ENCODE measurements at regions not wholly inside any gene's neighbourhood (a gene's known extent, or its start where the extent isn't known, plus 50 kb on each side); places are given as distances from the start of the nearest gene placed in this dataset.

DNA sequence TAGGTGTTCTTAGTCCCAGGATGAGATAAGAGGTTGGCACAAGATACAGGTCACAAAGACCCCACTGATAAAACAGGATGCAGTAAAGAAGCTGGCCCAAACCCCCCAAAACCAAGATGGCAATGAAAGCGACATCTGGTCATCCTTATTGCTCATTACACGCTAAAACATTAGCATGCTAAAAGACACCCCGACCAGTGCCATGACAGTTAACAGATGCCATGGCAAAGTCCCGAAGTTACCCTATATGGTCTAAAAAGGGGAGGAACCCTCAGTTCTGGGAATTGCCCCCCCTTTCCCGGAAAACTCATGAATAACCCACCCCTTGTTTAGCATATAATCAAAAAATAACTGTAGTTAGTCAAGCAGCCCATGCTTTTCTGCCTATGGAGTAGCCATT is 251.1 kb downstream of the SLC4A3 start:
- no peak overlapping the region for H3K4me3 ChIP-seq
- no peaks in the 10 kb centered on the region for H3K4me1 ChIP-seq
- H3K27me3 ChIP-seq, result no peaks in the 10 kb centered on the region
- WGBS, 2 donors, result 88% methylated on average over 5 of the region's 5 CpGs
- H3K36me3 ChIP-seq, result no peaks in the 10 kb centered on the region
- H3K9me3 ChIP-seq, result no peaks in the 10 kb centered on the region
- no peak overlapping the region for H3K27ac ChIP-seq
- no peak for DNase-seq (ENCODE audit: low spot score in 2 of 2)
- TF ChIP-seq, protein P1, sequence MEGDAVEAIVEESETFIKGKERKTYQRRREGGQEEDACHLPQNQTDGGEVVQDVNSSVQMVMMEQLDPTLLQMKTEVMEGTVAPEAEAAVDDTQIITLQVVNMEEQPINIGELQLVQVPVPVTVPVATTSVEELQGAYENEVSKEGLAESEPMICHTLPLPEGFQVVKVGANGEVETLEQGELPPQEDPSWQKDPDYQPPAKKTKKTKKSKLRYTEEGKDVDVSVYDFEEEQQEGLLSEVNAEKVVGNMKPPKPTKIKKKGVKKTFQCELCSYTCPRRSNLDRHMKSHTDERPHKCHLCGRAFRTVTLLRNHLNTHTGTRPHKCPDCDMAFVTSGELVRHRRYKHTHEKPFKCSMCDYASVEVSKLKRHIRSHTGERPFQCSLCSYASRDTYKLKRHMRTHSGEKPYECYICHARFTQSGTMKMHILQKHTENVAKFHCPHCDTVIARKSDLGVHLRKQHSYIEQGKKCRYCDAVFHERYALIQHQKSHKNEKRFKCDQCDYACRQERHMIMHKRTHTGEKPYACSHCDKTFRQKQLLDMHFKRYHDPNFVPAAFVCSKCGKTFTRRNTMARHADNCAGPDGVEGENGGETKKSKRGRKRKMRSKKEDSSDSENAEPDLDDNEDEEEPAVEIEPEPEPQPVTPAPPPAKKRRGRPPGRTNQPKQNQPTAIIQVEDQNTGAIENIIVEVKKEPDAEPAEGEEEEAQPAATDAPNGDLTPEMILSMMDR (IDR thresholded peaks at IDR 0.05), result no peak
- TF ChIP-seq POLR2A (IDR thresholded peaks at IDR 0.05) (no peak), EP300 (IDR thresholded peaks at IDR 0.05) (no peak)

DNA sequence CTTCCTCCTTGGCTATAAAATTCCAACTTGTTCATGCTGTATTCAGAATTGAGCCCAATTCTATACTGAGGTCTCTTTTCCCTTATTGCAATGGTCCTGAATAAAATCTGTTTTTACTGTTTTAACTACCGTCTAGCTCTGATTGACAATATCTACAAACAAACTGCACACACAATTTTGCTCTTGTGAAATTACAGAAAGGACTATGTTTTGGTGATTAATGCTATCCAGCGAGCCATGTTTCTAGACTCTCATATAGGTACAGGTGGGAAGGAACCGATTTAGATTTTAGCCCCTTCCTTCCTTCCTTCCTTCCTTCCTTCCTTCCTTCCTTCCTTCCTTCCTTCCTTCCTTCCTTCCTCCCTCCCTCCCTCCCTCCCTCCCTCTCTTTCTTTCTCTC is 254.4 kb downstream of the SLC4A3 start:
- Histone ChIP-seq H3K27ac (no peak overlapping the region), H3K27me3 (no peaks in the 10 kb centered on the region), H3K9me3 (no peaks in the 10 kb centered on the region), H3K4me3 (no peak overlapping the region), H3K36me3 (no peaks in the 10 kb centered on the region), H3K4me1 (no peaks in the 10 kb centered on the region)
- TF ChIP-seq EP300 (IDR thresholded peaks at IDR 0.05) (no peak), POLR2A (IDR thresholded peaks at IDR 0.05) (no peak)
- TF ChIP-seq, protein P1 (IDR thresholded peaks at IDR 0.05), result no peak
- 83 to 88% methylated on average over 3 of the region's 3 CpGs for WGBS, 2 donors
- DNase-seq (ENCODE audit: low spot score in 2 of 2), result no peak

DNA sequence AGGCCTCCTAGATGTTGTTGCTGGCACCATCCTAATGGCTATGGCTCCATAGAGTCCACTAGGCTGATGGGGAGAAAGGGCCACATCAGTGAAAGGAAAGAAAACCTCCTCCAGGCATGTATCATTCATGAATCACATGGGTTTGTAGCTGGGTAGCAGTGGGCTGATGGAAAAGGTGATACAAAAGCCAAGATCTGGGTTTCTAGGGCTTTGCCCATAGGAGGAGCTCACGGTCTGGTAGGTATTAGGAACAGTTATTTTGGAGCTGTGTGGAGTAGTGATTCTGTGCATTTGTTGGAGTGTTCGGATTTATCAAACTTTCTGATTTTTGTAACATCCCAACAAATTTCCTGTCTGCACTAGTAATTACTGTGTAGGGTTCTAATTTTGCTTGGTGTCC is 259.2 kb downstream of the SLC4A3 start:
- Histone ChIP-seq H3K4me3 (no peak overlapping the region), H3K27ac (no peak overlapping the region), H3K9me3 (no peaks in the 10 kb centered on the region), H3K27me3 (no peaks in the 10 kb centered on the region), H3K4me1 (no peaks in the 10 kb centered on the region), H3K36me3 (no peaks in the 10 kb centered on the region)
- no peak for DNase-seq (ENCODE audit: low spot score in 2 of 2)
- TF ChIP-seq POLR2A (IDR thresholded peaks at IDR 0.05), result no peak
- TF ChIP-seq, protein P1 (IDR thresholded peaks at IDR 0.05), result no peak
- no peak for TF ChIP-seq EP300 (IDR thresholded peaks at IDR 0.05)
- WGBS, 2 donors, result 90 to 92% methylated on average over 2 of the region's 2 CpGs

DNA sequence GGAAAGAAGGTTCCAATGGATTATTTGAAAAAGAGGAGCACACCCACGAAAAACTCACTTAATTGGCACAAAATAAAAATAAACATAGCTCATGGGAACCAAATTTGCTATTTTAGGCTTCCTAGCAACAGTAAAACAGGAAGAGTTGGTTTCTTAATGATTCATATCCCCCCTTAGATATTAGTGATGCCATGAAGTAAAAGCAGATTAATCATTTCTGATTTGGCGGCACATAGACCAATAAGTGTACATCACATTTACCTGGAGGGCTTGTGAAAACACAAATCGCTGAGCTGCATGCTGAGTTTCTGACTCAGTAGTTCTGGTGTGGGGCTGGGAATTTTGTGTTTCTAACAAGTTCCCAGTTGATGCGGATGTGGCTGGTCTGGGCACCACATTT is 260.4 kb downstream of the SLC4A3 start:
- TF ChIP-seq EP300 (IDR thresholded peaks at IDR 0.05), result no peak
- no peak for TF ChIP-seq POLR2A (IDR thresholded peaks at IDR 0.05)
- TF ChIP-seq, protein P1 (IDR thresholded peaks at IDR 0.05), result no peak
- no peaks in the 10 kb centered on the region for H3K27me3 ChIP-seq
- H3K4me3 ChIP-seq, result no peak overlapping the region
- no peak for DNase-seq (ENCODE audit: low spot score in 2 of 2)
- no peaks in the 10 kb centered on the region for H3K9me3 ChIP-seq
- H3K4me1 ChIP-seq, result no peaks in the 10 kb centered on the region
- no peak overlapping the region for H3K27ac ChIP-seq
- WGBS, 2 donors, result 75 to 85% methylated on average over 4 of the region's 4 CpGs
- no peaks in the 10 kb centered on the region for H3K36me3 ChIP-seq

DNA sequence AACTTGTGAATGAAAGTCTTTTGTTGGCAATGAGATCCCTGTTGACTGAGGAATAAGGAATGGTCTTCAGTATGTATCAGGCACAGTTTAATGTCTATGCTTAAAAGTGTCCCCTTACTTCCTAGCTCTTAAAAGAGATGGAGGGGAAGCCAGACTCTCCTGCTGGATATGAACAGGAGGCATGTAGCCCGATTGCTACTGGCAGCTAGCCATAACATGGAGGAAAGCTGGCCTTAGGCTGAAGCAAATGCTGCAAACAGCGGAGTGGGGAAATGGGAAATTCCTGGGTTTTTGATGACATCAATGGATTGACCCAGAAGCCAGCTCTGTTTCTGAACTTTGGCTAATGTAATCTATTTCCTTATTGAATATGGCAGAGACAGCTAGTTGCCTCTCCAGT is 266.1 kb downstream of the SLC4A3 start:
- Histone ChIP-seq H3K4me1 (no peaks in the 10 kb centered on the region), H3K4me3 (no peak overlapping the region), H3K36me3 (no peaks in the 10 kb centered on the region), H3K9me3 (no peaks in the 10 kb centered on the region), H3K27ac (no peak overlapping the region), H3K27me3 (no peaks in the 10 kb centered on the region)
- no peak for TF ChIP-seq EP300 (IDR thresholded peaks at IDR 0.05)
- TF ChIP-seq, protein P1 (IDR thresholded peaks at IDR 0.05), result no peak
- TF ChIP-seq POLR2A (IDR thresholded peaks at IDR 0.05), result no peak
- no peak for DNase-seq (ENCODE audit: low spot score in 2 of 2)
- 46 to 61% methylated on average over 2 of the region's 2 CpGs for whole genome bisulfite sequencing, 2 donors
